Endothelial cell of umbilical vein (primary cell): ENCODE measurements at regions not wholly inside any gene's neighbourhood (a gene's known extent, or its start where the extent isn't known, plus 50 kb on each side); places are given as distances from the start of the nearest gene placed in this dataset.

Source experiments
- BruUV-seq: library from RNA; stranded (reverse); fragments of 400-500 nt; replicated peaks from 2 replicates; lab custom pipeline; 2021; lab: Mats Ljungman, UMichigan
- CTCF ChIA-PET: fragments of 300-600, 350-600 bp; sonication (Branson Sonifier 250); formaldehyde crosslinking; loops from one replicate; lab custom pipeline; 2021; ENCODE audit warnings: antibody characterized with exemption, inconsistent platforms; lab: Charles Lee
- POLR2A ChIA-PET: fragments of 300-600, 350-600 bp; sonication (Branson Sonifier 250); formaldehyde crosslinking; loops from one replicate; lab custom pipeline; 2021; ENCODE audit warnings: antibody characterized with exemption, inconsistent platforms; lab: Charles Lee
- DNase-seq: peaks from one replicate; pipeline ENCODE4 v3.0.0-alpha.2; 2011; ENCODE audit warnings: low read depth, low spot score
- FAIRE-seq: peaks from 2 replicates; lab custom pipeline; 2011; peaks lifted over from hg19 to GRCh38; lab: Jason Lieb, UNC
- H2AFZ ChIP-seq: 2 replicates; pipeline ENCODE4 v1.6.0; 2012; ENCODE audit warnings: low read depth, low read length, control low read depth, inconsistent platforms
- H3K27ac ChIP-seq: 2 replicates; pipeline ENCODE4 v1.5.1; 2011; ENCODE audit warnings: low read depth, mild to moderate bottlenecking, control low read depth, low read length, moderate library complexity; ENCODE audit not compliant: insufficient read depth
- H3K27me3 ChIP-seq, 2 experiments: 2 replicates each; pipeline versions ENCODE4 v1.6.0 to v1.6.1; 2011; ENCODE audit warnings: low read length in 2 of 2, mixed read lengths in 1 of 2; ENCODE audit not compliant: control insufficient read depth in 2 of 2, insufficient read depth in 2 of 2
- H3K36me3 ChIP-seq, 2 experiments: 2 replicates in 1 of 2; 3 replicates in 1 of 2; pipeline ENCODE4 v1.5.1; 2011; ENCODE audit warnings: low read length in 2 of 2, mild to moderate bottlenecking in 1 of 2, moderate library complexity in 1 of 2; ENCODE audit not compliant: control insufficient read depth in 2 of 2, insufficient read depth in 2 of 2; ENCODE audit errors: extremely low read depth in 1 of 2
- H3K4me1 ChIP-seq: 3 replicates; pipeline ENCODE4 v1.5.1; 2011; ENCODE audit warnings: mild to moderate bottlenecking, low read length; ENCODE audit not compliant: control insufficient read depth, insufficient read depth; ENCODE audit errors: extremely low read depth
- H3K4me2 ChIP-seq: 2 replicates; pipeline ENCODE4 v1.6.1; 2011; ENCODE audit warnings: low read length, control low read depth, mixed read lengths; ENCODE audit not compliant: insufficient read depth
- H3K4me3 ChIP-seq, 3 experiments: fragments of 200-600 bp in 1 of 3; sonication (generic), shearing (Covaris generic) in 1 of 3; replicated peaks in 1 of 3; 2 replicates each; pipeline ENCODE4 v1.5.1; 2011 to 2016; ENCODE audit warnings: control low read depth in 3 of 3, low read length in 3 of 3, mild to moderate bottlenecking in 2 of 3, inconsistent platforms in 1 of 3, low read depth in 1 of 3, moderate library complexity in 1 of 3; ENCODE audit not compliant: insufficient read depth in 1 of 3
- H3K79me2 ChIP-seq: 2 replicates; pipeline ENCODE4 v1.6.0; 2012; ENCODE audit warnings: low read length, inconsistent platforms; ENCODE audit not compliant: control insufficient read depth, insufficient read depth
- H3K9ac ChIP-seq: replicated peaks from 2 replicates; pipeline ENCODE3; 2011; ENCODE audit warnings: low read length, control low read depth; ENCODE audit not compliant: insufficient read depth; ENCODE audit errors: extremely low read depth
- H3K9me1 ChIP-seq: replicated peaks from 3 replicates; pipeline ENCODE4 v1.6.0; 2011; ENCODE audit warnings: mild to moderate bottlenecking, low read length; ENCODE audit not compliant: control insufficient read depth, insufficient read depth; ENCODE audit errors: extremely low read depth
- H3K9me3 ChIP-seq: replicated peaks from 2 replicates; pipeline ENCODE4 v1.5.1; 2012; ENCODE audit warnings: low read length, inconsistent platforms; ENCODE audit not compliant: control insufficient read depth, insufficient read depth
- H4K20me1 ChIP-seq: replicated peaks from 2 replicates; pipeline ENCODE3; 2011; ENCODE audit warnings: mild to moderate bottlenecking, low read length; ENCODE audit not compliant: control insufficient read depth, insufficient read depth; ENCODE audit errors: extremely low read depth
- CTCF ChIP-seq, 2 donors: IDR thresholded peaks; 1 replicate in 1 of 2; 2 replicates in 1 of 2; pipeline ENCODE4 v1.5.1; 2011; ENCODE audit warnings: low read length in 2 of 2, mild to moderate bottlenecking in 2 of 2, moderate library complexity in 2 of 2, control low read depth in 1 of 2, inconsistent platforms in 1 of 2, low read depth in 1 of 2; ENCODE audit not compliant: insufficient read depth in 1 of 2; ENCODE audit errors: extremely low read depth in 1 of 2
- EZH2 ChIP-seq: IDR thresholded peaks from 2 replicates; pipeline ENCODE4 v1.6.1; 2012; ENCODE audit warnings: borderline replicate concordance, low read depth, mild to moderate bottlenecking, moderate library complexity, low read length, inconsistent platforms; ENCODE audit not compliant: severe bottlenecking
- FOS ChIP-seq: IDR thresholded peaks from 2 replicates; pipeline ENCODE4 v1.6.1; 2011; ENCODE audit warnings: mild to moderate bottlenecking, low read length, moderate library complexity, borderline replicate concordance; ENCODE audit not compliant: insufficient read depth
- GATA2 ChIP-seq: IDR thresholded peaks from 2 replicates; pipeline ENCODE4 v1.7.0; 2011; ENCODE audit warnings: low read depth, mild to moderate bottlenecking, moderate library complexity, mixed read lengths, low read length; ENCODE audit not compliant: insufficient read length, insufficient read depth
- JUN ChIP-seq: IDR thresholded peaks from 2 replicates; pipeline ENCODE4 v1.6.1; 2011; ENCODE audit warnings: borderline replicate concordance, low read depth; ENCODE audit not compliant: insufficient read length, insufficient read depth
- MAX ChIP-seq: IDR thresholded peaks from 2 replicates; pipeline ENCODE4 v1.6.1; 2011; ENCODE audit not compliant: insufficient read depth, insufficient read length
- MYC ChIP-seq: IDR thresholded peaks from one replicate; pipeline ENCODE4 v1.6.1; 2011; ENCODE audit warnings: mild to moderate bottlenecking, low read depth, low read length
- POLR2A ChIP-seq: IDR thresholded peaks from 2 replicates; pipeline ENCODE4 v1.6.1; 2012; ENCODE audit warnings: low read depth, mild to moderate bottlenecking, control low read depth, low read length
- POLR2AphosphoS5 ChIP-seq: IDR thresholded peaks from 2 replicates; pipeline ENCODE4 v1.6.1; 2012; ENCODE audit warnings: low read depth, mild to moderate bottlenecking, control low read depth, low read length, moderate library complexity; ENCODE audit not compliant: insufficient read depth
- dilution Hi-C: fragments of 300-500 bp; cut with MboI; formaldehyde crosslinking; loops from one replicate; pipeline ENCODE4 v1.15.0; 2019; ENCODE audit warnings: low sequenced_read_pairs; ENCODE audit not compliant: extremely low pct_ligation_motif_present
- intact Hi-C: fragments of 100-400 bp; cut with micrococcal nuclease; formaldehyde crosslinking; loops from one replicate; pipeline ENCODE4 v1.10.0; 2022

GRCh38 chr1:233782937-233783586, 121.4 kb upstream of the SLC35F3 start:
- Histone ChIP-seq H2AFZ (no peak overlapping the region), H3K9me3 (peaks cover 4% of the 10 kb centered on the region), H3K9me1 (no peaks in the 10 kb centered on the region), H3K36me3 (no peaks in the 10 kb centered on the region), H4K20me1 (no peaks in the 10 kb centered on the region), H3K4me2 (no peak overlapping the region), H3K9ac (no peak overlapping the region), H3K27me3 (no peaks in the 10 kb centered on the region), H3K4me1 (no peaks in the 10 kb centered on the region), H3K27ac (no peak overlapping the region), H3K4me3 (no peak overlapping the region), H3K79me2 (no peaks in the 10 kb centered on the region)
- dilution Hi-C loops, result no loop called here
- DNase-seq (no peak), FAIRE-seq (no peak)
- ChIA-PET POLR2A (no interaction called here), CTCF (interaction anchor here (1.3 kb wide), 1 partner anchor 8 kb away, joined by 8 read pairs; no protein-coding TSS in a partner anchor)
- no TSS peak for BruUV-seq
- no peak for TF ChIP-seq CTCF (IDR thresholded peaks at IDR 0.05; ENCODE audit: extremely low read depth in 1 of 2, insufficient read depth in 1 of 2, low read depth in 1 of 2, low read length in 2 of 2)
- TF ChIP-seq MAX, result no peak
- no peak for TF ChIP-seq POLR2AphosphoS5
- no peak for TF ChIP-seq FOS
- TF ChIP-seq JUN, result no peak
- no peak for TF ChIP-seq EZH2
- no peak for TF ChIP-seq GATA2
- TF ChIP-seq MYC, result no peak
- no peak for TF ChIP-seq POLR2A
- intact Hi-C loops, result no loop called here
